ENCODE measurements at regions not wholly inside any gene's neighbourhood (a gene's known extent, or its start where the extent isn't known, plus 50 kb on each side); places are given as distances from the start of the nearest gene placed in this dataset.

- no peak for DNase-seq (ENCODE audit: low spot score)
Measured at GRCh38 chr13:72109863-72110262, 242.9 kb upstream of the DACH1 start.

DNA sequence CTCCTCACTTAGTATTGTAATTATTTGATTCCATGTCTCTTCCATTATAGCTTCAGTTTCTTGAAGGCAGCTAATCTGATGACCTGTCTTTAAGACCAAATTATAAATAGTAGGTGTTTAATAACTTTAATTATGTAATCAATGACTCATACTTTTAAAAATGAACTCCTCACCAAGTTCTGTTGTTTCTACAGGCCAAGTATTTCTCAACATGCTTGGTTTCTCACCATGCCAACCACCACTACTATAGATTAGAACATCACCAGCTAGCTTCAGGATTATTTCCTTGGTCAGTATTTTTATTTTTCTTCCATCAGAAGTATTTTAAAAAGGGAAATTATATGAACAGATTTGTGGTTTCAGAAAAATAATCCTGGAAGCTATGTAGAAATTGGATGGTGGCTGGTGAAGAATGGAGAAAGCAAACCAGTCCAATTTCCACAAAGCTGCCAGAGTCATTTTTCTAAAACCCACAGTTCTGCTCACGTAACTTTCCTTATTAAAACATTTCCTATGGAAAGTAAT lies 237.7 kb upstream of the DACH1 start:
- no peak for DNase-seq (ENCODE audit: low spot score)

DNA sequence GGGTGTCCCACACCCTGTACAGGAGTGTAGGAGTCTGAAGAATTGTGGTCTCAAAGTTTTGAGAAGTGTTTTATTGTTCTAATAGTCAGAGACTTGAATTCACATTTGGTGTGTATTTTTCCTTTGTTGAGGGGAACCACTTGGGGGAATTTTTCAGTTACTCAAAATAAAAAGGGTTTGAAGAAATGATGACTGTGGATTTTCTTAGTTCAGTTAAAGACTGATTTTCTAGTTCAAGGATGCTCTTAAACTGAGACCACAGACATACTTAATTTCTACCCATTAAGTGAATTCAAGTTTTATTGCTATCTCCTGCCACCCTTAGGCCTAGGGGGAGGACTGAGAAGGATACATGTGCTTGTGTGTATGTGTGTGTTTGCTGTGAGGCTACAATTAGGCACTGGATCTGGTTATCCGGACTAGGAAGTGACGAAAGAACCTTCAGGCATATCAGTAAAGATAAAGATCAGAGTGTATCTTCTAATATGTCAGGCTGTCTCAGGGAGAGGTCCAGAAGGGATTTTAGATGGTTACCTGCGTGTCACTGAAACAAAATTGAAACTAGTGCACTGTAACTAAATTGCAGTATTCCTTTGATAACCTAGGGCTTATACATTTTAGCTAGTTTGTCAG lies 234.9 kb upstream of the DACH1 start:
- DNase-seq (ENCODE audit: low spot score), result no peak

DNA sequence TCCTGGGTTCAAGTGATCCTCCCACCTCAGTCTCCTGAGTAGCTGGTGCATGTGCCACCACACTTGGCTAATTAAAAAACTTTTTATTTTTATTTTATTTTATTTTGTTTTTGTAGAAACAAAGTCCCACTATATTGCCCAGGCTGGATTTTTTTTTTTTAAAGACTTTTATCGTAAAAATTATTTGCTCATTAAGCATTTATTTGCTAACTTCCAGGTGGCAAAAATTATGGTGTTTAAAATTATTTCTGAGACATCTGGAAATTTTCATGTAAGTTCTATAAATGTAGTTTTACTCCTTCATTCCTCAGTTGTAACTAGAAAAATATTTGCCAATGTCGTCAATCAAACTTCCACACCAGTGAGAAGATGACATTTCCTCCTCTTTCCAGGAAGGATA lies 233.3 kb upstream of the DACH1 start:
- DNase-seq (ENCODE audit: low spot score), result no peak

DNA sequence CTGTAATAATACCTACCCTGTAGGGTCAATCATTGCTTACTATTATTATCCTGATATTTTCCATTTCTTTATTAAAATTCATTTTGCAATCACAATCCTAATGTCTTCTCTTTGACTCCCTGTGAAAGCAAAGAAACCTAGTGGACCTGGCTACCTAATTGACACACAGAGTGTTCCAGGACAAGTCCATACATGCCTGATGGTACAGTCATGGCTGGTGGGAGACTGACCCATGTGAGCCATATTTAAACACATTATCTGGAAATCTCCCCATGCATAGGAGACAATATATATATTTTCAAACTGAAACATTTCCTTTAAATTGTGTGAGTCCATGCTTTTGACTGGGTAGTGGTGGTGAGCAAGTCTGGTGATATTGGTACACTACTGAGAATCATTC lies 230.6 kb upstream of the DACH1 start:
- no peak for DNase-seq (ENCODE audit: low spot score)

- DNase-seq (ENCODE audit: low spot score), result no peak
Measured at GRCh38 chr13:72093262-72093661, 226.3 kb upstream of the DACH1 start.

DNA sequence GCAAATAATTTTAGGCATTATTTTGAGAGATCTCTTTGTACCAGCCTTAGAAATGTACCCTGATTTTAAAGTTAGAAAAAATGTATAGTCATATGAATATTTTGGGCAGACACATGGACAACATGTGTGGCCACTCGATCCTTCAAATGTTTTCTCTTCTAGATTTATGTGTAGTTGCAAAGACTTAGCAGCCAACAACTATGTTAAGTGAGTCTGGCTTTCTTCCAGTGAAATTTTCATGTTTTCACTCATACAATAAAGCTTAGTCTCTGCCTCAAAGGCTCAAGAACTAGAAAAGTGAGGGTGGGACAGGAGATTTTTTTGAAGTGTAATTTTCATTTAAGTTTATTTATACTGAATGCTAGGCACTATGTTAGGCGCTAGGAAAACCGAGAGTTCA lies 207.7 kb upstream of the DACH1 start:
- no peak for DNase-seq (ENCODE audit: low spot score)

DNA sequence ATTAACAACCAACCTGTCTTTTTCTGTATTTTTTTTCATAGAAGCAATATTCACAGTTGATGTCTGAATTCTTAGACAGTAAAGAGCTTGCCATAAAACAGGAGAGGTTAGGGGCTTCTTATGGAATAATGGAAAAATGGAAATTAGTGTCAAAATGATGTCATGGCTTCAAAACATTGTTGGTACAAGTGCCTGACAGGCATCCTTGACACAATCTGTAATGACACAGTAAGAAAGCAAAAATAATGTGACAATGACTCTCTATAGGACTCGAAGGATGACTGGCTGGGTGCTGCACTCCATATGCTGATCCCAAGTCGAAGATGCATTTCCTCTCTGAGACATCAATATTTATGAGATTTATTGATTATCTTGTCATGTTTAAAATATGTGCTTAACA lies 205.3 kb upstream of the DACH1 start:
- no peak for DNase-seq (ENCODE audit: low spot score)

- no peak for DNase-seq (ENCODE audit: low spot score)
Measured at GRCh38 chr13:72071713-72072112, 204.7 kb upstream of the DACH1 start.

GRCh38 chr13:72062566-72062965 lies 195.6 kb upstream of the DACH1 start:
- no peak for DNase-seq (ENCODE audit: low spot score)

DNA sequence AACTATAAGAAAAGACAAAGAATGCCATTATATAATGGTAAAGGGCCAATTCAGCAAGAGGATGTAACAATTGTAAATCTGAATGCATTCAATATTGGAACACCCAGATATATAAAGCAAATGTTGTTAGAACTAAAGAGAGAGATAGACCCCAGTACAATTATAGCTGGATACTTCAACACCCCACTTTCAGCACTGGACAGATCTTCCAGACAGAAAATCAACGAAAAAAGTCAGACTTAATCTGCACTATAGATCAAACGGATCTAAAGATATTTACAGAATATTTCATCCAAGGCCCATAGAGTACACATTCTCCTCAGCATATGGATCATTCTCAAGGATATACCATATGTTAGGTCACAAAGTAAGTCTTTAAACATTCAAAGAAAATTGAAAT lies 194.6 kb upstream of the DACH1 start:
- DNase-seq (ENCODE audit: low spot score), result no peak

GRCh38 chr13:72050251-72050650 lies 183.2 kb upstream of the DACH1 start:
- no peak for DNase-seq (ENCODE audit: low spot score)

- DNase-seq (ENCODE audit: low spot score), result no peak
Measured at GRCh38 chr13:72043366-72043765, 176.4 kb upstream of the DACH1 start.

DNA sequence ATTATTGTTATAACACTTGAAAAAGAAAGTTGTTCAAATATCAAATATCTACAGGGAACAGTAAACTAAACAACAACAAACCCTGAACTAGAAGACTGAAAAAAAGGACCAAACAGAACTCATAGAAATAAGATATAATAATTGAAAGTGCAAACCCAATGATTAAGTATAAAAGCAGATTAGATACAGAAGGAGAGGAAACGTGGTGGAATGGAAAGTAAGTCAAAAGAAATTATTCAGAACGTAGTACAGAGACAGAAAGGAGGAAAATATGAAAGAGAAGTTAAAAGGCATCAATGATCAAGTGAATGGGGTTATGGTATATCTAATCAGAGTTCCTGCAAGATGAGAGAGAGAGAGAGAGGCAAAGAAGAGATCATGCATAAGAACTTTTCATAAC lies 174.2 kb upstream of the DACH1 start:
- DNase-seq (ENCODE audit: low spot score), result no peak

DNA sequence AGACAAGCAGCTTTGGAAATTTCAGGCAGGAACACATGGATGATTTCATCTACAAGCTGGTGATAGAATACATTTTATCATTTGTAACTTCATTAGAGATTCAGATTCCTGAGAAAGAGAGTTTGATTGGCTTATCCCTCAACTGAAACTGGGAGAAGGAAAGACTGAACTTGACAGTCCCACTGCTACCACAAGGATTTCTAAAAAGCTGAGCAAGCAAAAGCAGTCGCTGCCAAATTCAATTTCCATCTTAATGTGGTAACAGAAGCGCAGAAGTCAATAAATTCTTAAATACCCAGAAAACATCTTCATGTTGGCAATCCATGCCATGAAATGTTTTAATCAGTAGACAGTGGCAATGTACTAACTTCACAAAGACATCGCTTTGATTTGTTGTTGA lies 172.1 kb upstream of the DACH1 start:
- no peak for DNase-seq (ENCODE audit: low spot score)

GRCh38 chr13:72029981-72030380 lies 163.0 kb upstream of the DACH1 start:
- DNase-seq (ENCODE audit: low spot score), result no peak

DNA sequence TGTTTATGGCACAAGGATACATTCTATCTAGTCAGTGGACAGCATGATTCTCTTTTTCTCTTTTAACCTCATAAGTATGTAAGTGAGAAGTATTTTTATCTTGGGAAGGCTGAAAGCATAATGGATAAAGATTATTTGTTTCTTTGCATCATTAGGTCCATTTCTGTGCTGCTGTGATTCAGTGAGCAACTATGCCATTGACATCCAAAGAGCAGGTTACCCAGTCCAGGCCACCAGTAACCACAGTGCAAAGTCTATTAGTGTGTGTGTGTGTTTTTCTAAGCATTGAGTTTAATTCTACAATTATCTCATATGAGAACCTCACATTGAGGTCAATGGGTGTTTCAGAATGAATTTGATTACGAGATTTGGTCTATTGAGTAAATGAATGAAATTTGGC lies 158.8 kb upstream of the DACH1 start:
- no peak for DNase-seq (ENCODE audit: low spot score)

GRCh38 chr13:72023895-72024294 lies 156.9 kb upstream of the DACH1 start:
- DNase-seq (ENCODE audit: low spot score), result no peak

- DNase-seq (ENCODE audit: low spot score), result no peak
Measured at GRCh38 chr13:72005455-72005854, 138.5 kb upstream of the DACH1 start.

DNA sequence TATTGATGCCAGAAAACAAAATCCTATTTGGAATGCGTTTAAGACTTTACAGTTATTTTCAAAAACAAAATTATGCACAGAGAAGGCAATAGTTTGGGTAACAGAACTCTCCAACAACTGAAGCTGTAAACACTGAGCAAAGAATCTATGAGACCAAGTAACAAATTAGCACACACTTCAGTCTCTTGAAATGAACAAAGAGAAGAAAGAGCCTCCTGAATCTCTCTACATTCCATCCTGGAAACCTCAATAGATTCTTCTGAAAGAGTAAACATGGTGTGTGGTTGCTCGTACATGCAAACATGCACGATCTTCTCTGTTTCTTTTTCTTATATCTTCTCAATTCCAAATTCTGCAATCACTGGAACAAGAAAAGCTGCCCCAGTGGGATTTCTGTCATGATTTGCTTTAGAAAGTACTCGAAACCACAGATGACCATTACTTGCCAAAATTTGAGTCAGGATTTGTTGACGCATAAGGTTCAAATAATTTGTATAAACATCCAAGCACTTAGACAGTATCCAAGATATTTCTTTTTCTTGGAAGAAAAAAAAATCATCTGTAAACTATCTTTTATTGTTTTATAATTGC lies 137.9 kb upstream of the DACH1 start:
- no peak for DNase-seq (ENCODE audit: low spot score)

GRCh38 chr13:72004246-72004645 lies 137.2 kb upstream of the DACH1 start:
- no peak for DNase-seq (ENCODE audit: low spot score)

DNA sequence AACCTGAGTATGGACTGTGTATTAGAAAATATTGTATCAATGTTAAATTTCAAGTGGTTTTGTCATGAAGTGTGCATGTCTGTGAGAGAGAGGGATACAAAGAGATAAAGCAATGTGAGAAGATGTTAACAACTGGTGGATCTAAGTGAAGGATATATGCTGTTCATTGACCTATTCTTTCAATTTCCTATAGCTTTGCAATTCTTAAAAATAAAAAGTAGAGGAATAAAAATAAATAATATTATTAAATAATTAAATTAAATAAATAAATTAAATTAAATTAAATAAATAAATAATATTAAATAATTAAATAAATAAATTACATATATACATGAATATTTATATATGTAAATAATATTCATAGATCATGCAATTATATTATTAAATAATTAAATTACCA lies 131.2 kb upstream of the DACH1 start:
- no peak for DNase-seq (ENCODE audit: low spot score)

DNA sequence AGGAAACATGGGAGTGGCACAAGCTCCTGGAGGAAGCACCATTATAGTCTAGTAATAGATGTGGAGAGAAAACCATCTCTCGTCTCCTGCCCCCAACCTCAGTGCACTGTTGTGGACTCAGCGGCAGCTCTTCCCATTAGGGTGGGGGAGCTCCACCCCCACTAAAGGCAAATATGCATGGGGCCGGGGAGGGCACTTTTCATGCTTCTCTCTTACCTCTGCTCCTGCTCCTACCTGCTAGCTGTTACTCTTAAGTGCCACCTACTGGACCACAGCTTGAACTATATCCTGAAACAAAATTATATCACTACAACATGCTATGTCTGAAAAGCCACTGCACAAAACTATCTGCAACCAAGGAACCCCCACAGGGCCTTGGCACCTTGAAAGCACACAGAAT lies 112.6 kb upstream of the DACH1 start:
- DNase-seq (ENCODE audit: low spot score), result no peak

DNA sequence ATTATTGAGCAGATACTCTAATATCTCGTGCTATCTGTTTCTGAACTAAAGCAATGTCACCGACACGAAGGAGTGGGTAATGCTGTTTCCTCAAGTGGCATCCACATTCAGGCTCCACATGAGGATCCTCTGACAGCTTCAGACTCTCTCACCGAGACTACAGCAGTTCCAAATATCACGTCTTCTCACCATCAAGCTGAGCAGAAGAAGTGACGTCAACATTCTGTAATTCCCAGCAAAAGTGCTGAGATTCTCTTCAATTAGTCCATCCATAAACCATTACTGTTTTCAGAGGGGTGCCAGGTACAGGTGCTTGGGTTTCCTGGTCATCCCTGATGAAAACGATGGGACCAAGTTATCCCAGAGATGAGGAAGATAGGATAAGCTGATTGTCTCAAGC lies 110.0 kb upstream of the DACH1 start:
- DNase-seq (ENCODE audit: low spot score), result no peak
